GM10847 (cell line): ENCODE measurements at regions not wholly inside any gene's neighbourhood (a gene's known extent, or its start where the extent isn't known, plus 50 kb on each side); places are given as distances from the start of the nearest gene placed in this dataset.

Experiments used
- POLR2A ChIP-seq: IDR thresholded peaks from 2 replicates; pipeline ENCODE4 v1.6.1; 2011; ENCODE audit not compliant: insufficient read length; ENCODE audit errors: extremely low read depth

DNA sequence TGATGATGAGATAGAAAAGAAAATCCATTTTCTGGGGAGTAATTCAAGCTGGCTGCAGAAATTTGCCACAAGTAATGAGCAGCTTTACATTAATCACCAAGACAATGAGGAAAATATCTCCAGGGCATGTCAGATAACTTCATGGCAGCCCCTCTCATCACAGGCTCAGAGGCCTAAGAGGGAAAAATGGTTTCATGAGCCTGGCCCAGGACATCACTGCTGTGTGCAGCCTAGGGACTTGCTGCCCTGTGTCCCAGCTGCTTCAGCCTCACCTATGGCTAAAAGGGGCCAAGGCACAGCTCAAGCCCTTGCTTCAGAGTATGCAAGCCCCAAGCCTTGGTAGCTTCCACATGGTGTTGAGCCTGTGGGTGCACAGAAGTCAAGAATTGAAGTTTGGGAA, 161.7 kb downstream of the OPA1 start:
- TF ChIP-seq POLR2A, result no peak

DNA sequence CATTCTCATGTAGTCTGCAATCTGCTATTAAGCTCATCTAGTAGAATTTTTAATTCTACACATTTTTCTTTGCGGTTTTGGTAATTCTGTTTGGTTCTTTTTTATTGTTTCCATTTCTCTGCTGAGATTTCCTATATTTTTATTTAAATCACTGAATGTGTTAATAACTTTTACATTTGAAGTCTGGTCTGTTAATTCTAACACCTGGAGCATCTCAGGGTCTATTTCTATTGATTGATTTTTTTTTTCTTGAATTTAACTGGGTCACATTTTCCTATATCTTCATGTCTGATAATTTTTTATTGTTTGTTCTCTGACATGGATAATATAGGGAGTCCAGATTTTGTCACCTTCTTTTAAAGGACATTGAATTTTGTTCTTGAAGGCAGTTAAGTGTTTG, 163.5 kb downstream of the OPA1 start:
- TF ChIP-seq POLR2A, result no peak

DNA sequence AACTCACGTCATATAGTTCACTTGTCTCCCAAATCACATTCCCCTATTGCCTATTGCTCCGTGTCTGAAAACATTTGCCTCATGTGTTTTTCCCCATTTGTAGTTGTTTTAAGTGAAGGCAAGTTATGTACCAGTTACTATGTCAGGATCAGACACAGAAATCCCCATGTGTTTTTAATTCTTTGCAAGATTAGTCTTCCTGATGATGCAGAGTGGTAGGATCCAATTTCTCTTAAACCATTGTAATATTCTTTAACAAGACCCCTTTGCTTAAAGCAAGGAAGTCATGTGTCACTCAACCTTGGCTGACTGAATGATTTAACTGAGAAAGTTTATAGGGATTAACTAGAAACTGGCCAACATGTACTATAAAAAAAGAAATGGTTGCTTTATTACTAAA, 164.4 kb downstream of the OPA1 start:
- TF ChIP-seq POLR2A, result no peak

- TF ChIP-seq POLR2A, result no peak
Observed at GRCh38 chr3:193761969-193762368, 169.0 kb downstream of the OPA1 start.

GRCh38 chr3:193762657-193763056, 169.6 kb downstream of the OPA1 start:
- TF ChIP-seq POLR2A, result no peak

GRCh38 chr3:193764959-193765358, 172.0 kb downstream of the OPA1 start:
- TF ChIP-seq POLR2A, result no peak

- no peak for TF ChIP-seq POLR2A
Observed at GRCh38 chr3:193767353-193768069, 174.5 kb downstream of the OPA1 start.

GRCh38 chr3:193768070-193768394, 175.0 kb downstream of the OPA1 start:
- no peak for TF ChIP-seq POLR2A

DNA sequence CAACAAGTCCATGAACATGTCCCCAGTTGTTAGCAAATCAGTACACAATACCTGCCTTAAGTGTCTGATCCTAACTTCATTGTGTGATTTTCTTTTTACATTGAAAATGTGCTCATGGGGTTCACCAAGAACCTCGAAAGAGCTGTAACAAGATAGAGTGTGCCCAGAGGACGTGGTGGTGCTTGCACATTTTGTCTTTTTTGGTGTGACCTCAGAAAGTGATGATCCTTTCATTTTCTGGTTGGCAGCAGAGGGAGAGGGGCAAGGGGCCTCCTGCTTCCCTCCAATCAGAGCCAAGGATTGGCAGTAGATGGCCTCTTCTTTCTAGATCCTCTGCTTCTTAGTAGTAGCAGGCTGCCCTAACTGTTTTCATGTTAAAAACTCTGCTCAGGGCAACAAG, 176.4 kb downstream of the OPA1 start:
- TF ChIP-seq POLR2A, result no peak

GRCh38 chr3:193771011-193771652, 178.1 kb downstream of the OPA1 start:
- TF ChIP-seq POLR2A, result no peak

DNA sequence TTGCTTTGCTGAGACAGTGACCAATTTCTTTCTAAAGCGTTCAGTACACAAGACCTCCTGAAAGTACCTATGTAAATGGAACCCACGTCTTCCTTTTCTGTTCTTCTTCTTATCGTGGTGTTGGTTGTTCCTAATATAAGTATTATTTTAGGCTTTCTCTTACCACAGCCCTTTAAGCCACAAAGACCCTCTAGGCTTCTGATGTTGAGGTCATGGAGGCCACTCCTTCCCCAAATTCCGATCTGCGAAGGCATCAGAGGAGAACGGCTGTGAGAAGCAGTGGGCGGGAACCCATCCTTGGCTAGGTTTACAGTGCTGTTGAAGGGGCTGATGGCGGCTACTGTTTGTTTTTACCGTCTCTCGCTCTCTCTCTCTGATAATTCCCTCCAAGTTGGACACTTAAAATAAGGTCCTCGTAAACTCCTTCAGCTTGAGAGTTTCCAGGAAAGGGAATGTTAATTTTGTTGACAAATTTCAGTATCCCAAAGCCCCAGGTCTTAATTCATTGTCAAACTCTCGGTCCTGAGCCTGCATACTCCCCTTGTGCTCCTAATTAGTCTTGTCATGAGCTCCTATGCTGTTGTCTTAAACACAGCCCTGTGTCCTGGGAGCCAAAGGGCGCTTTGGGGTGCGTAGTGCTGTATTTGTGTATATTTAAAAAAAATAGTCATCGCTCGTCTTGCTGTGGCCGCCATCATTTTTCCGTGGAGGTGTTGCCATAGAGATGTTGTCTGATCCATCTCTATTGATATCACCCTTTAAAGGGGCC, 178.8 kb downstream of the OPA1 start:
- no peak for TF ChIP-seq POLR2A

- TF ChIP-seq POLR2A, result no peak
Observed at GRCh38 chr3:193772422-193772763, 179.4 kb downstream of the OPA1 start.

DNA sequence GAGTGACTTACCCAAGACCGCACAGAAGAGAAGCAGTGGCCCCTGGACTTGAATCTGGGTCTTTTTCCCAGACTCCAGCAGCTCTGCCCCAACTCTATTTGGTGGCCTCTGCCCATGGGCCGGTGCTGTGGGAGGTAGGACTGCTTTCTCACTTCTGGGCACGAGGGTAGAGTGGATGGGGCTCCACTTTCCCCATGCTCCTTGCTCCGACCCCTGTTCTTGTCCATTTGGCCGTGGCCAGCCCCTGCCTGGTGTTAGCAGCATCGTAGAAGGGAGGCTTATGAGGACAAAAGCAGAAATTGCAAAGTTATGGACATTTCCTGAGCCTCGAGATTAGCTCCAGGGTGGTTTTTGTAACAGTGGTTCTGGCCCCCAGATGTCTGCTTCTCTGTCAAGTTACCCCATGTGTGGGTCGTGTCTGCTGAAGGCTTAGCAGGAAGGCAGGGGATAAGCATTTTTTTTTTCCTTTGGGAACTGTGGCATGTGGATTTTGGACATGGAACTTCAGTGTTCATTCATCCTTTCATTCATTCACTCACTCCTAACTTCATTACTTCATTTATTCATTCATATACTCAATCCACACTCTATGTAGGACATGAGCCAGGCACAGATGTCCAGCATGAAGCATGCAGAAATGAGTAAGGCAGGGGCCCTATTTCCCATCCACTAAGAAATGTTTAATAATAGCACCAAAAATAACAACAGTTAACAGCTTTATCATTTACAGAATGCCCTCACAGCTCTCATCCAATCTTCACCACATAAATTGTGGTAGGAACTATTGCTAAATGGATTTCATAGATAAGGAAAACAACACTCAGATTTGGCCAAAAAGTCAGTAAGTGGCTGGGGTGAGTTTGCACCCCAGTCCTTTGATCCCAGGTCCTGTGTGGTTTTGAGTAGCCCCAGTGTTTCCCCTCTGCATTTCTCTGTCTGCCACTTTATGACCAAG, 180.5 kb downstream of the OPA1 start:
- no peak for TF ChIP-seq POLR2A

DNA sequence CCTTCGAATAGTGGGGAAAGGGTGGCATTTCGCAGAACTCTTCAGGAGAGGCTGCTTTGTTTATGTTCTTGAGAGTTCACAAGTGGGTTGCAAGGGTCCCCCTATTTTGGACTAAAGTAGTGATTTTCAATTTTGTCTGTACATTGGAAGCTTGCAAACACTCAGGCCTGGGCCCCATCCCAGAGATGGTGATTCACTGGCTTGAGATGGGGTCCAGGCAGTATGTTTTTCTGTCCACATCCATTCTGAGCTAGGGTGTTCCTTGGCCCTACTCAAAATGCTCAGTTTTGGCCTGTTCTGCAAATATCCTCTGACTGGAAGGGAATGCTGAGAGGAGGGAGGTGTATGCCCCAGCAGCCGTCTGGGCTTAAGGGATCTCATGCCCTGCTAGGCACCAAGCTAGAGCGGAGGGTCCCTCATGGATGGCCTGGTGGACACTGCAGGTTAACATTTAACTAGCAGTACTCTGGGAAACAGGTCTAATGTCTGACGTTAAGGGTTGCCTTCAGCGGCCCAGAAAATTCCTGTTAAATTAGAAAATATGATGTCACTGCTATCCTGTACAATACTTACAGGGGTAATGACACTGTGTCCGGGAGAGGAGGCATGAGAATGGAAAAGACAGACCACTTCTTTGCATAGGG, 181.4 kb downstream of the OPA1 start:
- TF ChIP-seq POLR2A, result no peak

GRCh38 chr3:193774916-193775285, 181.9 kb downstream of the OPA1 start:
- no peak for TF ChIP-seq POLR2A
